HCT116 (cell line): ENCODE measurements at regions not wholly inside any gene's neighbourhood (a gene's known extent, or its start where the extent isn't known, plus 50 kb on each side); places are given as distances from the start of the nearest gene placed in this dataset.

Source experiments
- ATAC-seq: fragments of 200-7000 bp; cut with Tn5 transposase; 2 replicates; pipeline ENCODE4 v1.9.1; 2020; ENCODE audit warnings: mild to moderate bottlenecking, moderate library complexity
- BruUV-seq: library from RNA; stranded (reverse); fragments of 400-500 nt; replicated peaks from 2 replicates; lab custom pipeline; 2021; lab: Mats Ljungman, UMichigan
- CTCF ChIA-PET: fragments of 300-600 bp; sonication (Branson Sonifier 250); formaldehyde crosslinking; loops from one replicate; lab custom pipeline; 2021; ENCODE audit warnings: antibody characterized with exemption; lab: Charles Lee
- POLR2A ChIA-PET: fragments of 300-600, 350-600 bp; sonication (Branson Sonifier 250); formaldehyde crosslinking; loops from one replicate; lab custom pipeline; 2021; ENCODE audit warnings: antibody characterized with exemption; lab: Charles Lee
- RAD21 ChIA-PET, 2 experiments: fragments of 300-600 bp; sonication (Branson Sonifier 250); formaldehyde crosslinking; loops; one replicate each; lab custom pipeline; 2023; ENCODE audit warnings: low total read pairs in 2 of 2; ENCODE audit not compliant: uncharacterized antibody in 2 of 2, unreplicated experiment in 2 of 2, low non-redundant PET in 1 of 2; lab: Charles Lee
- DNase-seq: peaks from one replicate; pipeline ENCODE4 v3.0.0-alpha.2; 2010; ENCODE audit warnings: low read depth, low spot score
- H2AFZ ChIP-seq: fragments of 200-600 bp; shearing (Covaris generic), sonication (generic); 2 replicates; pipeline ENCODE4 v1.6.1; 2017; ENCODE audit warnings: low read depth, mixed run types, mixed read lengths, antibody characterized with exemption, low read length; ENCODE audit not compliant: poor library complexity, severe bottlenecking
- H3K27ac ChIP-seq: 2 replicates; pipeline ENCODE4 v1.5.1; 2012; ENCODE audit warnings: low read depth, low read length
- H3K27me3 ChIP-seq: fragments of 200-600 bp; sonication (generic); 2 replicates; pipeline ENCODE4 v1.6.1; 2016; ENCODE audit warnings: mixed run types, low read length, mixed read lengths; ENCODE audit not compliant: insufficient read depth
- H3K36me3 ChIP-seq, 2 experiments: fragments of 200-500 bp in 1 of 2; fragments of 200-600 bp in 1 of 2; sonication (Bioruptor generic) in 1 of 2; sonication (generic) in 1 of 2; 2 replicates each; pipeline versions ENCODE4 v1.5.1 to v1.6.1; 2014 to 2016; ENCODE audit warnings: low read length in 2 of 2, inconsistent platforms in 1 of 2, mixed read lengths in 1 of 2, mixed run types in 1 of 2; ENCODE audit not compliant: insufficient read depth in 2 of 2, control insufficient read depth in 1 of 2
- H3K4me1 ChIP-seq, 2 experiments: fragments of 200-600 bp in 1 of 2; sonication (generic) in 1 of 2; 2 replicates each; pipeline versions ENCODE4 v1.5.1 to v1.6.1; 2012 to 2017; ENCODE audit warnings: low read length in 2 of 2, inconsistent platforms in 1 of 2, mild to moderate bottlenecking in 1 of 2, mixed read lengths in 1 of 2, mixed run types in 1 of 2, moderate library complexity in 1 of 2; ENCODE audit not compliant: insufficient read depth in 2 of 2, control insufficient read depth in 1 of 2
- H3K4me2 ChIP-seq: fragments of 200-600 bp; sonication (generic); 2 replicates; pipeline ENCODE4 v1.6.1; 2017; ENCODE audit warnings: mixed run types, low read length, mixed read lengths
- H3K4me3 ChIP-seq, 2 experiments: fragments of 200-600 bp in 1 of 2; sonication (generic) in 1 of 2; replicated peaks in 1 of 2; 2 replicates each; pipeline ENCODE4 v1.5.1; 2011 to 2016; ENCODE audit warnings: low read length in 2 of 2, control low read depth in 1 of 2, low read depth in 1 of 2, mild to moderate bottlenecking in 1 of 2, mixed read lengths in 1 of 2, mixed run types in 1 of 2
- H3K79me2 ChIP-seq: fragments of 200-600 bp; sonication (generic); 2 replicates; pipeline ENCODE4 v1.6.1; 2017; ENCODE audit warnings: mild to moderate bottlenecking, mixed run types, low read length, moderate library complexity, mixed read lengths; ENCODE audit not compliant: insufficient read depth
- H3K9ac ChIP-seq: fragments of 200-600 bp; sonication (generic); 2 replicates; pipeline ENCODE4 v1.6.1; 2016; ENCODE audit warnings: low read length, mixed read lengths
- H3K9me2 ChIP-seq: fragments of 200-600 bp; sonication (generic), shearing (Covaris generic); 2 replicates; pipeline ENCODE4 v1.6.1; 2017; ENCODE audit warnings: mixed run types, mild to moderate bottlenecking, moderate library complexity; ENCODE audit not compliant: insufficient read depth
- H3K9me3 ChIP-seq, 2 experiments: fragments of 200-500 bp in 1 of 2; fragments of 200-600 bp in 1 of 2; sonication (Bioruptor generic) in 1 of 2; sonication (generic) in 1 of 2; 2 replicates each; pipeline ENCODE4 v1.6.1; 2014 to 2017; ENCODE audit warnings: low read length in 2 of 2, mixed read lengths in 2 of 2, inconsistent platforms in 1 of 2, low read depth in 1 of 2, mild to moderate bottlenecking in 1 of 2, mixed run types in 1 of 2, moderate library complexity in 1 of 2; ENCODE audit not compliant: control insufficient read depth in 1 of 2, insufficient read depth in 1 of 2
- H4K20me1 ChIP-seq: fragments of 200-600 bp; sonication (generic), shearing (Covaris generic); 2 replicates; pipeline ENCODE4 v1.6.1; 2017; ENCODE audit warnings: mixed run types, mild to moderate bottlenecking, moderate library complexity; ENCODE audit not compliant: insufficient read depth
- CBX3 ChIP-seq: IDR thresholded peaks from 2 replicates; pipeline ENCODE4 v1.6.1; 2012; ENCODE audit warnings: low read depth
- CEBPB ChIP-seq: IDR thresholded peaks from 2 replicates; pipeline ENCODE4 v1.6.1; 2012; ENCODE audit warnings: low read depth
- EGR1 ChIP-seq: IDR thresholded peaks from 2 replicates; pipeline ENCODE4 v1.6.1; 2012; ENCODE audit warnings: low read depth
- ELF1 ChIP-seq: IDR thresholded peaks from 2 replicates; pipeline ENCODE4 v1.6.1; 2012; ENCODE audit warnings: low read depth, borderline replicate concordance
- EZH2 ChIP-seq: fragments of 200-600 bp; sonication (generic); IDR thresholded peaks from 2 replicates; pipeline ENCODE4 v1.6.1; 2017; ENCODE audit warnings: antibody characterized with exemption, mixed run types
- EZH2phosphoT487 ChIP-seq: fragments of 200-600 bp; IDR thresholded peaks from 2 replicates; pipeline ENCODE4 v1.6.1; 2018; ENCODE audit warnings: antibody characterized with exemption, borderline replicate concordance
- FOSL1 ChIP-seq: IDR thresholded peaks from 2 replicates; pipeline ENCODE4 v1.6.1; 2012; ENCODE audit warnings: low read depth
- JUND ChIP-seq: IDR thresholded peaks from 2 replicates; pipeline ENCODE4 v1.6.1; 2012
- POLR2AphosphoS5 ChIP-seq: IDR thresholded peaks from 2 replicates; pipeline ENCODE4 v1.6.1; 2011; ENCODE audit warnings: mild to moderate bottlenecking, low read depth, low read length, moderate library complexity
- RAD21 ChIP-seq: IDR thresholded peaks from 2 replicates; pipeline ENCODE4 v1.6.1; 2012; ENCODE audit warnings: low read depth, mild to moderate bottlenecking
- SIN3A ChIP-seq: IDR thresholded peaks from 2 replicates; pipeline ENCODE4 v1.6.1; 2012; ENCODE audit warnings: low read depth
- SP1 ChIP-seq: IDR thresholded peaks from 2 replicates; pipeline ENCODE4 v1.6.1; 2012; ENCODE audit warnings: low read depth
- SRF ChIP-seq: IDR thresholded peaks from 2 replicates; pipeline ENCODE4 v1.6.1; 2012; ENCODE audit warnings: low read depth
- TCF7L2 ChIP-seq: IDR thresholded peaks from 2 replicates; pipeline ENCODE4 v1.7.0; 2011; ENCODE audit warnings: borderline replicate concordance, inconsistent platforms; ENCODE audit not compliant: insufficient read depth, insufficient read length; ENCODE audit errors: extremely low read depth
- YY1 ChIP-seq: IDR thresholded peaks from 2 replicates; pipeline ENCODE4 v1.6.1; 2011; ENCODE audit warnings: low read length, low read depth, moderate library complexity, mild to moderate bottlenecking; ENCODE audit not compliant: insufficient replicate concordance; ENCODE audit errors: extremely low read depth
- ZFX ChIP-seq: fragments of 450-650 bp; IDR thresholded peaks from 2 replicates; pipeline ENCODE4 v1.6.1; 2017
- ZNF274 ChIP-seq: fragments of 200-500 bp; sonication (Bioruptor generic); IDR thresholded peaks from 2 replicates; pipeline ENCODE4 v1.6.1; 2014; ENCODE audit warnings: mild to moderate bottlenecking, low read depth, low read length, inconsistent platforms
- intact Hi-C: fragments of 100-400 bp; cut with micrococcal nuclease; formaldehyde crosslinking; loops from 2 replicates; pipeline ENCODE4 v1.10.0; 2022
- TF ChIP-seq, protein P1 (sequence below): IDR thresholded peaks from 2 replicates; pipeline ENCODE4 v1.6.1; 2012; ENCODE audit warnings: low read depth
- TF ChIP-seq, protein P2 (sequence below): IDR thresholded peaks from 2 replicates; pipeline ENCODE4 v1.6.1; 2012

DNA sequence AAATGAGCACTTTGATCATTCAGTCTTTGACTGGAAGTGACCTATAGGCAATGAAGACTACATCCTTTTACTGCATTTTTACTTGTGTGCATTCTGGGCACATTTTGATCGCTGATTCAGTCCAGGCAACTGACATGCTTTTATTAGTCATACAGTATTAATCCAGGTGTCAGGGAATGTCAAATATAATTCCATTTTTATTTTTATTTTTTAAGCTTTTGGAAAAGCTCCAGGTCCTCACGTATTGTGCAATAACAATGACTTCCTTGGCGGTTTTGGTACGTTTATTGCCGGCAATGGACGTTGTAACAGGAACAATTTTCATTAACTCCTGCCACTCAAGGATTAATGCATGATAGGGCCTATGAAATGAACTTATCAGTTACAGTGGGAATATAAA, 302.6 kb upstream of the PTBP2 start:
- TF ChIP-seq ZNF274 (no peak), ZFX (no peak), EZH2 (no peak), SIN3A (no peak), CBX3 (no peak)
- ChIA-PET RAD21 (no interaction called here), POLR2A (no interaction called here), CTCF (no interaction called here)
- Histone ChIP-seq H4K20me1 (no peaks in the 10 kb centered on the region), H3K4me1 (no peaks in the 10 kb centered on the region), H2AFZ (no peak overlapping the region), H3K9me3 (no peaks in the 10 kb centered on the region), H3K36me3 (no peaks in the 10 kb centered on the region), H3K9me2 (no peaks in the 10 kb centered on the region), H3K79me2 (no peaks in the 10 kb centered on the region), H3K9ac (no peak overlapping the region), H3K27ac (no peak overlapping the region), H3K27me3 (no peaks in the 10 kb centered on the region), H3K4me3 (no peak overlapping the region), H3K4me2 (no peak overlapping the region)
- no TSS peak for BruUV-seq
- ATAC-seq (no peak), DNase-seq (no peak)
- intact Hi-C loops: no loop called here

DNA sequence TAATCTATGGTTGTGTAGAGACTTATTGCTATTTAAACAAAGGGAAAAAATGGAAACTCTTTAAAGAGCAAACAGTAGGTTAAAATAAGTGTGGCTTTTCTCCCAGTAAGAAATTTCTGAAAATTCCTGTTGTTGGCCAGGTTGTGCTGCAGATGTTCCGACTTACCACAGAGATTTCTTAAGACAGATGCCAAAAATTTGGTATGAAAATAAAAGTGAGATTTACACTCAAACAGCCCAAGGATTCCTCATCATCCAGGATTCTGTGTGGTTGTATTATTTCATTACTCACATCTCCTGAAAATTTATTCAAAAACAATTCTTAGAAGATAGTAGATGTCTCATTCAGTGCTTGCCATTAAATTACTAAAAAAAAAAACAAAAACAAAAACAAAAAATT, 296.7 kb upstream of the PTBP2 start:
- DNase-seq (no peak), ATAC-seq (no peak)
- Histone ChIP-seq H3K79me2 (no peaks in the 10 kb centered on the region), H3K27ac (no peak overlapping the region), H3K4me2 (no peak overlapping the region), H3K4me1 (no peaks in the 10 kb centered on the region), H3K27me3 (no peaks in the 10 kb centered on the region), H3K4me3 (no peak overlapping the region), H4K20me1 (no peaks in the 10 kb centered on the region), H3K9ac (no peak overlapping the region), H3K9me2 (no peaks in the 10 kb centered on the region), H3K36me3 (no peaks in the 10 kb centered on the region), H3K9me3 (no peaks in the 10 kb centered on the region), H2AFZ (no peak overlapping the region)
- ChIA-PET RAD21 (no interaction called here), POLR2A (no interaction called here), CTCF (no interaction called here)
- BruUV-seq: no TSS peak
- intact Hi-C loops: no loop called here
- TF ChIP-seq, protein P1, sequence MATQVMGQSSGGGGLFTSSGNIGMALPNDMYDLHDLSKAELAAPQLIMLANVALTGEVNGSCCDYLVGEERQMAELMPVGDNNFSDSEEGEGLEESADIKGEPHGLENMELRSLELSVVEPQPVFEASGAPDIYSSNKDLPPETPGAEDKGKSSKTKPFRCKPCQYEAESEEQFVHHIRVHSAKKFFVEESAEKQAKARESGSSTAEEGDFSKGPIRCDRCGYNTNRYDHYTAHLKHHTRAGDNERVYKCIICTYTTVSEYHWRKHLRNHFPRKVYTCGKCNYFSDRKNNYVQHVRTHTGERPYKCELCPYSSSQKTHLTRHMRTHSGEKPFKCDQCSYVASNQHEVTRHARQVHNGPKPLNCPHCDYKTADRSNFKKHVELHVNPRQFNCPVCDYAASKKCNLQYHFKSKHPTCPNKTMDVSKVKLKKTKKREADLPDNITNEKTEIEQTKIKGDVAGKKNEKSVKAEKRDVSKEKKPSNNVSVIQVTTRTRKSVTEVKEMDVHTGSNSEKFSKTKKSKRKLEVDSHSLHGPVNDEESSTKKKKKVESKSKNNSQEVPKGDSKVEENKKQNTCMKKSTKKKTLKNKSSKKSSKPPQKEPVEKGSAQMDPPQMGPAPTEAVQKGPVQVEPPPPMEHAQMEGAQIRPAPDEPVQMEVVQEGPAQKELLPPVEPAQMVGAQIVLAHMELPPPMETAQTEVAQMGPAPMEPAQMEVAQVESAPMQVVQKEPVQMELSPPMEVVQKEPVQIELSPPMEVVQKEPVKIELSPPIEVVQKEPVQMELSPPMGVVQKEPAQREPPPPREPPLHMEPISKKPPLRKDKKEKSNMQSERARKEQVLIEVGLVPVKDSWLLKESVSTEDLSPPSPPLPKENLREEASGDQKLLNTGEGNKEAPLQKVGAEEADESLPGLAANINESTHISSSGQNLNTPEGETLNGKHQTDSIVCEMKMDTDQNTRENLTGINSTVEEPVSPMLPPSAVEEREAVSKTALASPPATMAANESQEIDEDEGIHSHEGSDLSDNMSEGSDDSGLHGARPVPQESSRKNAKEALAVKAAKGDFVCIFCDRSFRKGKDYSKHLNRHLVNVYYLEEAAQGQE: no peak
- TF ChIP-seq EGR1: no peak
- TF ChIP-seq RAD21: no peak
- TF ChIP-seq CEBPB: no peak
- TF ChIP-seq, protein P2, sequence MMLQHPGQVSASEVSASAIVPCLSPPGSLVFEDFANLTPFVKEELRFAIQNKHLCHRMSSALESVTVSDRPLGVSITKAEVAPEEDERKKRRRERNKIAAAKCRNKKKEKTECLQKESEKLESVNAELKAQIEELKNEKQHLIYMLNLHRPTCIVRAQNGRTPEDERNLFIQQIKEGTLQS: no peak
- TF ChIP-seq EZH2phosphoT487: no peak
- no peak for TF ChIP-seq YY1
- no peak for TF ChIP-seq JUND
- no peak for TF ChIP-seq SIN3A
- TF ChIP-seq TCF7L2: no peak
- TF ChIP-seq ZFX: no peak
- TF ChIP-seq ZNF274: no peak
- TF ChIP-seq ELF1: no peak
- TF ChIP-seq SRF: no peak
- no peak for TF ChIP-seq CBX3
- no peak for TF ChIP-seq SP1
- no peak for TF ChIP-seq FOSL1
- no peak for TF ChIP-seq EZH2
- no peak for TF ChIP-seq POLR2AphosphoS5
